SK-N-SH (cell line): ENCODE measurements at regions not wholly inside any gene's neighbourhood (a gene's known extent, or its start where the extent isn't known, plus 50 kb on each side); places are given as distances from the start of the nearest gene placed in this dataset.

Experiments
- CHD2 ChIP-seq: fragments of 150-350 bp; IDR thresholded peaks from 2 replicates; pipeline ENCODE4 v1.6.1; 2018; ENCODE audit warnings: low read length; ENCODE audit not compliant: partially characterized antibody
- CTCF ChIP-seq: fragments of 200-600 bp; sonication (generic); IDR thresholded peaks from 2 replicates; pipeline ENCODE4 v1.6.1; 2017; ENCODE audit warnings: antibody characterized with exemption, mild to moderate bottlenecking, moderate library complexity
- FOSL2 ChIP-seq: IDR thresholded peaks from 2 replicates; pipeline ENCODE4 v1.4.0; 2012; ENCODE audit warnings: low read depth, mild to moderate bottlenecking, moderate library complexity, borderline replicate concordance
- POLR2AphosphoS5 ChIP-seq: IDR thresholded peaks from 2 replicates; pipeline ENCODE4 v1.6.1; 2012; ENCODE audit warnings: low read depth, low read length
- RCOR1 ChIP-seq: fragments of 150-350 bp; IDR thresholded peaks from 2 replicates; pipeline ENCODE4 v1.6.1; 2017; ENCODE audit warnings: antibody characterized with exemption, low read length

GRCh38 chr10:130741901-130742855, 569.3 kb downstream of the TCERG1L start:
- TF ChIP-seq RCOR1 (no peak), CTCF (no peak), FOSL2 (no peak), CHD2 (no peak), POLR2AphosphoS5 (no peak)
